ENCODE measurements at regions not wholly inside any gene's neighbourhood (a gene's known extent, or its start where the extent isn't known, plus 50 kb on each side); places are given as distances from the start of the nearest gene placed in this dataset.

DNA sequence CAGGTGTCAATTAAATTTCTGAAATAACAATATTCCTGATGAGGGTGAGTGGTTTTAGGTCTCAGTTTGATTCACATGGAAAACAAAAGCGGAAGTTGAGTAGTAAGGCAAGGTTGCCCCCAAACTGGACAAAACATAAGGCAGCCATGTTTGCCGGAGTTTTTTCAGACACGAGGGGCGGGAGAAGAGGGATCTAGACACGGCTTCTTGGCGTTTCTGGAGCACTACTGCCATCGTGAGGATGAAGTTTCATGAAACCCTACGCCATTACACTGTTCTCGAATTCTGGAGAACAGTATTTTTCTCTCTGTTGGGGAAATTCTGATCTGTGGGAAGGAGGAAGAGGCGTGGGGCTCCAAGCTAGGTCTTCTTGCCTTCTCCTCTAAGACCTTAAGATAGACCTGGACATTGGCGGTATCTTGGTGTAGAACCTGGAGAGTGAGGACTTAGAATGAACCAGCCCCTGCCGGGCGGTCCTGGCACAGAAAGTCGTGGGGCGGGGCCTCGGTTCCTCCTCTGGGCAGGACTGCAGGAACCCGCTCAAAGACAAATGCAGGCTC, 160.3 kb downstream of the OR13H1 start:
- peak in 3 of 6 experiments; percentile 73 to 93 (median 89) for DNase-seq

DNA sequence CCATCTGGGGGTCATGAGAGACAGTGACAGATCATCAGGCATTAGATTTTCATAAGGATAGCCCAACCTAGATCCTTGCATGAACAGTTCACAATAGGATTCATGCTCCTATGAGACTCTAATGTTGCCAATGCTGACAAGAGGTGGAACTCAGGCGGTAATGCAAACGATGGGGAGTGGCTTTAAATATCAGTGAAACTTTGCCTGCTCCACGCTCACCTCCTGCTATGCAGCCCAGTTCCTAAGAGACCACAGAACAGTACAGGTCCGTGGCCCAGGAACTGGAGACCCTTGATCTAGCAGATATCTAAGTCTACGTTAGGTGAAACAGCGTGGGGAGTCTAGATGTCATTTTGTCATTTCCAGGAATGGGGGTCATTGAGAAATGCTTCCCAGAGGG, 165.7 kb downstream of the OR13H1 start:
- no peak for DNase-seq

DNA sequence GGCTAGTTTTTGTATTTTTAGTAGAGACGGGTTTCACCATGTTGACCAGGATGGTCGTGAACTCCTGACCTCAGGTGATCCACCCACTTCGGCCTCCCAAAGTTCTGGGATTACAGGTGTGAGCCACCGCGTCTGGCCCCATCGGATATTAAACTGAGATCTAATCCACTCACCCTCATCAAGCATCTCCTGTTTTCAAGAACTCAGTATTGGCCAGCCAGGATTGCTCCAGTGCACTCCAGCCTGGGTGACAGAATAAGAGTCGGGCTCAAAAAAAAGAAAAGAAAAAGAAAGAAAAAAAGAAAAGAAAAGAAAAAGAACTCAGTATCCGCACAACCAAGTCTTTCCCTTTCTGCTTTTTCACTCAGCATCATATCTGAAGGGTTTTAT, 167.6 kb downstream of the OR13H1 start:
- no peak for DNase-seq

DNA sequence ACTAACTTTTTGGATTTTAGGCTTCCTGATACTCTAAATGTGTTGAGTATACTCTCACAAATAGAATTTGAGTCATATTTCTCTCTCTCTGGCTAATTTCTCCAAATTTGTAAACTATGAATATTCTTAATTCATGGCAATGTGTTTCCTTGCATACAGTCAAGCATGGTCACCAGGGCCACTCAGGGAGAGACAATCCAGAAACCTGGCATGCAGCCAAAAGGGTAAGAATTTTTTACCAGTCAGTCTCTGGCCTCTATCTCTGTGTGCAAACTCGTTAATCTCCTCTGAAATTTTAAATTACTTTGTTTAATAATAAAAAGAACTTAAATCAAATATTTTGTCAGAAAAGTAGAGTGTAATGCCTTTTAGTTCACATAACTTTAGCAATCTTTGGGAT, 179.8 kb downstream of the OR13H1 start:
- no peak for DNase-seq

DNA sequence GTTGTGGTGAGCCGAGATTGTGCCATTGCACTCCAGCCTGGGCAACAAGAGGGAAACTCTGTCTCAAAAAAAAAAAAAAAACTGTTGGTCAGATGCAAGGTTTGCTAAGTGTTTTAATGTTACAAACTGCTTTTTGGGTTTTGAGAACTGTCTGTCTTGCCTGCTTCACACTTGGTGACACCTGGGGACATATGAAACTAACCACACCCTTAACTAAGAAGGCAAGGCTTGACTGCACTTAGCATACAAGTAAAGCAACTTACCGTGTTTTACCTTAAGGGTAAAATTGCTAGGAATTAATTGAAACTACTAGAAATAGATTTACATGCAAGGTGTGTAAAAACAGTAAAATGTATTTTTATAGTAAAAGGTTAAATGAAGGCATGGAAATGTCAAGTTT, 180.4 kb downstream of the OR13H1 start:
- DNase-seq = no peak

GRCh38 chrX:131725001-131725654, 181.3 kb downstream of the OR13H1 start:
- no peak for DNase-seq

- no peak for DNase-seq
Observed at GRCh38 chrX:131727778-131728177, 183.9 kb downstream of the OR13H1 start.

DNA sequence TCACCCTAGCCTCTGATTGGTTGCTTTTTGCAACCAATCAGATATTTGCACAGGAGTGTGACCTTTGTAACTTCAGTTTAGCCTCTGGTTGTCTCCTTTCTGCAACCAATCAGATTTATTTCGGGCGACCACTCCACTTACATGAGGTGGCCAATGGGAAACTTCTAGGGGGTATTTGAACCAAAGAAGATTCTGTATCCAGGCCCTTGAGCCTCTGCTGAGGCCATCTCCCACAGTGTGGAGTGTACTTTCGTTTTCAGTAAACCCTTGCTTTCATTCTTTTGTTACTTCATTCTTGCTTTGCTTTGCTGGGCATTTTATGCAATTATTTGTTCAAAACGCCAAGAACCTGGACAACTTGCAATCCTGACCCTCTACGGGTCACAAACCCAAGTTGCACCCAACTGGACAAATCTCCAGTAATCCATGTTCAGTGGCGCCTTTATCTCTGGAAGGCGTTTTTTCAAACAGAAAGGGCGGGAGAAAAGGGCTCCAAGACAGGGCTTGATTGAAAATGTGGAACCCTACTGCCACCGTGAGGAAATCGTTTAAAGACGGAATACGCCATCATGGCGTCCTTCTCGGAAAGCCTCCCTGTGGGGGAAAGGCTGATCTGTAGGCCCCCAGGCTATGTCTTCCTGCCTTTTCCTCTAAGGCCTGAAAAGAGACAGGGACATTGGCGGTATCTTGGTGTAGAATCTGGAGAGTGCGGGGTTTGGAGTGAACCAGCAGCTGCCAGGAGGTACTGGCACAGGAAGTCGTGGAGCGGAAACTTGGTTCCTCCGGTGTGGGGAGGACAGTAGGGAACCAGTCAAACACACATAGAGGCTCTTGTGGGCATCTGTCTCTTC, 184.6 kb downstream of the OR13H1 start:
- DNase-seq = peak in 3 of 6 experiments; percentile 53 to 94 (median 92)

GRCh38 chrX:131729295-131729694, 185.4 kb downstream of the OR13H1 start:
- DNase-seq = peak in 3 of 6 experiments; percentile 65 to 87 (median 81)

- DNase-seq = peak in 3 of 6 experiments; percentile 39 to 86 (median 85)
Observed at GRCh38 chrX:131734621-131735020, 190.7 kb downstream of the OR13H1 start.

DNA sequence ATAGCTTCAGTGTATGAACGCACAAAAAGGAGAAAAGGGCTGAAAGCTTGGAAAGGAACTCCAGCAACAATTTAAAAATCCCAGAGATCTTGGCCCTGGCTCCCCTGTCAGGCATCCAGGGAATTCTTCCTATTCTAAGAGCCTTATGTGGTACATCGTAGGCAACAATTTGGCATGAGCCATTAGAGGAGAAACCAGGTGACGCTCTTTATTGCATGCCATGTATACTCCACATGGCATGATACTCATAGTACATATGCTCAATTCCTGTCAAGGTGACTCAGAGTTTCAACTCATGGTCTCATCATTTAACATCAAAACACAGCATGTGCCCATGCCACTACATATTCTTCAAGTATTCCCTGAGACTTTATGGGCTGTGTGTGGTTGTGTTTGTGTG, 191.3 kb downstream of the OR13H1 start:
- DNase-seq = no peak

- DNase-seq = no peak
Observed at GRCh38 chrX:131739823-131740222, 195.9 kb downstream of the OR13H1 start.

GRCh38 chrX:131741103-131741581, 197.3 kb downstream of the OR13H1 start:
- peak in 3 of 6 experiments; percentile 69 to 88 (median 86) for DNase-seq

GRCh38 chrX:131745942-131746489, 202.1 kb downstream of the OR13H1 start:
- DNase-seq = no peak

DNA sequence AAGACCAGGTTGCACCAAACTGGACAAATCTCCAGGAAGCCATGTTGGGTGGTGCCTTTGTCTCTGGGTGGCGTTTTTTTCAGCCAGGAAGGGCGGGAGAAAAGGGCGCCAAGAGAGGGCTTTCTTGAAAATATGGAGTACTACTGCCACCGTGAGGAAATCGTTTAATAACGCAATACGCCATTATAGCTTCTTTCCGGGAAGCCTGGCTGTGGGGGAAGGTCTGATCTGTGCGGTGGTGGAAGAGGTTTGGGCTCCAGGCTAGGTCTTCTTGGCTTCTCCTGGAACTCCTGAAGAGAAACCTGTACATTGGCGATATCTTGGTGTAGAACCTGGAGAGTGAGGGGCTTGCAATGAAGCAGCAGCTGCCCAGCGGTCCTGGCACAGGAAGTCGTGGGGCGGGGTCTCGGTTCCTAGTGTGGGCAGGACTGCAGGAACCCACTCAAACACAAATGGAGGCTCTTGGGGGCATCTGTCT, 202.7 kb downstream of the OR13H1 start:
- peak in 3 of 6 experiments; percentile 71 to 90 (median 89) for DNase-seq

GRCh38 chrX:131747173-131747572, 203.3 kb downstream of the OR13H1 start:
- DNase-seq = peak in 3 of 6 experiments; percentile 51 to 81 (median 81)

DNA sequence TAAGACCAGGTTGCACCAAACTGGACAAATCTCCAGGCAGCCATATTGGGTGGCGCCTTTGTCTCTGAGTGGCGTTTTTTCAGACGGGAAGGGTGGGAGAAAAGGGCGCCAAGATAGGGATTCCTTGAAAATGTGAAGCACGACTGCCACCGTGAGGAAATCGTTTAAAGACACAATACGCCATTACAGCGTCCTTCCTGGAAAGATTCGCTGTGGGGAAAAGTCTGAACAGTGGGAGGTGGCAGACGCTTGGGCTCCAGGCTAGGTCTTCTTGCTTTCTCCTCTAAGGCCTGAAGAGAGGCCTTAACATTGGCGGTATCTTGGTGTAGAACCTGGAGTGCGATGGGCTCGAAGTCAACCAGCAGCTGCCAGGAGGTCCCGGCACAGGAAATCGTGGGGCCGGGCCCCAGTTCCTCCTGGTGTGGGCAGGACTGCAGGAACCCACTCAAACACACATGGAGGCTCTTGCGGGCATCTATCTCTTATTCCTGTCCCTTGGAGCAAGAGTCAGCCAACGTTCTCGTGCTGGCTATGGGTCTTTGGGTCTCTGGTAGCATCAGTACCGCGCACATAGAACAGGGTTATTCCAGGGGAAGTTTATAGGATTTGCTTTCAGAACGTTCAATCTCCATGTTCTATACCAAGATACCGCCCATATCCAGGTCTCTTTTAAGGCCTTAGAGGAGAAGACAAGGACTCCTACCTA, 208.8 kb downstream of the OR13H1 start:
- peak in 3 of 6 experiments; percentile 71 to 85 (median 83) for DNase-seq

DNA sequence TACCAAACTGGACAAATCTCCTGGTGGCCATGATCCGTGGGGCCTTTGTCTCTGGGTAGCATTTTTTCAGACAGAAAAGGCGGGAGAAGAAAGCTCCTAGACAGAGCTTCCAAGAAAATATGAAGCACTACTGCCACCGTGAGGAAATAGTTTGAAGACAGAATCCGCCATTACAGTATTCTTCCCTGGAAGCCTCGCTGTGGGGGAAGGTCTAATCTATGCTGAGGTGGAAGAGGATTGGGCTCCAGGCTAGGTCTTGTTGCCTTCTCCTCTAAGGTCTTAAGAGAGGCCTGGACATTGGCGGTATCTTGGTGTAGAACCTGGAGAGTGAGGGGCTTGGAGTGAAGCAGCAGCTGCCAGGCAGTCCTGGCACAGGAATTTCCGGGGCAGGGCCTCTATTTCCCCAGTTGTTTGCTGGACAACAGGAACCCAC, 218.9 kb downstream of the OR13H1 start:
- peak in 3 of 6 experiments; percentile 40 to 83 (median 80) for DNase-seq

DNA sequence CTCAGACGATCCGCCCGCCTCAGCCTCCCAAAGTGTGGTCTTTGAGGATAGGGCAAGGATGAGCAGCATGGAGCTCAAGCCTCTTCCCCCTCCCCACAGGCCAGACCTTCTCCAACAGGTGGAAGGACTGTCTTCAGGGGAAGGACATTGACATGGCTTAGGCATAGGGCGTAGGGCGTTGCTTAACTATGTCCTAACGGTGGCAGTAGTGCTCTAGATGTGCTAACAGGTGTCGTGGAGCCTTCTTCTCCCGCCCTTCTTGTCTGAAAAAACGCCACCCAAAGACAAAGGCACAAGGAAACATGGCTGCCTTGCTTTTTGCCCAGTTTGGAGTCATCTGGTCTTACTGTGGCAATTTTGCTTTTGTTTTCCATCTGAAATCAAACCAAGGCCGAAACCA, 219.8 kb downstream of the OR13H1 start:
- DNase-seq = peak in 3 of 6 experiments; percentile 42 to 89 (median 88)

- DNase-seq = no peak
Observed at GRCh38 chrX:131764216-131764615, 220.3 kb downstream of the OR13H1 start.

DNA sequence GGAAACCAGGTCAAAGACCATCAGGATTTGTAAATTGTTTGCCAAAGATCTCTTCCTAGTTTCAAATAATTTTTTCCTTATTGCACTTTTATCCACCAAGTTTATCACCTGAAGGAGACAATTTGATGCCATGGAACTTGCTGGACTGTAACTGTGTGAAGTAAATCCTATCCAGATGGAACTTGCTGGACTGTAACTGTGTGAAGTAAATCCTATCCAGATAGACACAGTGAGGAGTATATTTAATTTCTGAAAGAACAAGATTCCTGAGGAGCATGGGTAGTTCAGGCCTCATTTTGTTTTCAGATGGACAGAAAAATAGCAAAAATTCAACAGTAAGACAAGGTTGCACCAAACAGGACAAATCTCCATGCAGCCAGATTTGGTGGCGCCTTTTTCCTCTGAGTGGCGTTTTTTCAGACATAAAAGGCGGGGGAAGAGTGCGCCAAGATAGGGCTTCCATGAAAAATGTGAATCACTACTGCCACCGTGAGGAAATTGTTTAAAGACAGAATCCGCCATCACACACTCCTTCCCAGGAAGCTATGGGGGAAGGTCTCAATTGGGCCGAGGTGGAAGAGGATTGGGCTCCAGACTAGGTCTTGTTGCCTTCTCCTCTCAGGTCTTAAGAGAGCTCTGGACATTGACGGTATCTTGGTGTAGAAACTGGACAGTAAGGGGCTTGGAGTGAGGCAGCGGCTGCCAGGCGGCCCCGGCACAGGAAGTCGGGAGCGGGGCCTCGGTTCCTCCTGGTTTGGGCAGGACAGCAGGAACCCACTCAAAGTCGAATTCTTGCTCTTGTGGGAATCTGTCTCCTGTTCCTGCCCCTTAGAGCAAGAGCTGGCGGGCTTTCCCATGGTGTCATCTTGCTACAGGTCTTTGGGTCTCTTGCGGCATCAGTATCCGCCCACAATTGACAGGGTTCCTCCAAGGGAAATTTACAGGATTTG, 234.7 kb downstream of the OR13H1 start:
- DNase-seq = peak in 3 of 6 experiments; percentile 45 to 86 (median 86)
